ENCODE measurements at regions not wholly inside any gene's neighbourhood (a gene's known extent, or its start where the extent isn't known, plus 50 kb on each side); places are given as distances from the start of the nearest gene placed in this dataset.

DNA sequence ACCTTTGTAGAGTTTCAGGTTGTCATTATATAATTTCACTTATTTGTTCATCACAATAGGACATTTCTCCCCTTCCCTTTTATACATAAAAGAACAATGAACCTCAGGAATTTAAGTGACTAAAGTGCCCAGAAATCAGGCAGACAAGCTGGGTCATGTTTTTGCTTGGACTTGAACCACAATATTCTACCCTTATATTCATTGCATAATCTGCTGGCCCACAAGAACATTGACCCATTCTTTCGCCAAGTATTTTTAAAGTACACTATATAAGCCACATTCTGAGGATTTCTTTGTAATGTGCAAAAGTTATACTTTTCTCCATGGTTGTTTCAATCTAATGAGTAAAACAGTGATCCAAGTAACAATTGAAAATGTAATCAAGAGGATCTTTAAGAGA, 637.5 kb upstream of the SLIT2 start:
- DNase-seq (ENCODE audit: low read depth) = no peak
- no peak overlapping the region for H3K4me3 ChIP-seq (ENCODE audit: low read depth, low read length)
- TF ChIP-seq, protein P1, sequence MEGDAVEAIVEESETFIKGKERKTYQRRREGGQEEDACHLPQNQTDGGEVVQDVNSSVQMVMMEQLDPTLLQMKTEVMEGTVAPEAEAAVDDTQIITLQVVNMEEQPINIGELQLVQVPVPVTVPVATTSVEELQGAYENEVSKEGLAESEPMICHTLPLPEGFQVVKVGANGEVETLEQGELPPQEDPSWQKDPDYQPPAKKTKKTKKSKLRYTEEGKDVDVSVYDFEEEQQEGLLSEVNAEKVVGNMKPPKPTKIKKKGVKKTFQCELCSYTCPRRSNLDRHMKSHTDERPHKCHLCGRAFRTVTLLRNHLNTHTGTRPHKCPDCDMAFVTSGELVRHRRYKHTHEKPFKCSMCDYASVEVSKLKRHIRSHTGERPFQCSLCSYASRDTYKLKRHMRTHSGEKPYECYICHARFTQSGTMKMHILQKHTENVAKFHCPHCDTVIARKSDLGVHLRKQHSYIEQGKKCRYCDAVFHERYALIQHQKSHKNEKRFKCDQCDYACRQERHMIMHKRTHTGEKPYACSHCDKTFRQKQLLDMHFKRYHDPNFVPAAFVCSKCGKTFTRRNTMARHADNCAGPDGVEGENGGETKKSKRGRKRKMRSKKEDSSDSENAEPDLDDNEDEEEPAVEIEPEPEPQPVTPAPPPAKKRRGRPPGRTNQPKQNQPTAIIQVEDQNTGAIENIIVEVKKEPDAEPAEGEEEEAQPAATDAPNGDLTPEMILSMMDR (IDR thresholded peaks at IDR 0.05; ENCODE audit: low read depth, low read length, missing control alignments) = no peak

DNA sequence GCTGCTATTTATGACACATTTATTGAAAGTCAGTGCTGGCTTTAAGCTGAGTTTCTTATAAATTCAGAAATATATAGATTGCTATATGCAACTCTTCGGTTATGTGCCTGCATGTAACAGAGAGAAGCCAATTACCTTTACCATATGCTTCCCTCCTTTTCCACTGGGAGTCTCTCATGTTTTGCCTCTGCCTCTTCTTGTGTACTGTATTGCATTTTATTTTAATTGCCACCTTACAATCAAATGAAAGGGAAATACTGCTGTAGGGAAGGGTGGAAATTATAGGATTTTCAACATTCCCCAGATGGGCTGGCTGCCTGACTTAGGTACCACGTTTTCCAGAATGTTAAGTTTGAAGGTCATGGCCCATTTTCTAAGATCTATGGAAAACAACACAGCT, 655.4 kb upstream of the SLIT2 start:
- DNase-seq (ENCODE audit: low read depth) = no peak
- H3K4me3 ChIP-seq (ENCODE audit: low read depth, low read length) = no peak overlapping the region
- TF ChIP-seq, protein P1 (IDR thresholded peaks at IDR 0.05; ENCODE audit: low read depth, low read length, missing control alignments) = no peak

DNA sequence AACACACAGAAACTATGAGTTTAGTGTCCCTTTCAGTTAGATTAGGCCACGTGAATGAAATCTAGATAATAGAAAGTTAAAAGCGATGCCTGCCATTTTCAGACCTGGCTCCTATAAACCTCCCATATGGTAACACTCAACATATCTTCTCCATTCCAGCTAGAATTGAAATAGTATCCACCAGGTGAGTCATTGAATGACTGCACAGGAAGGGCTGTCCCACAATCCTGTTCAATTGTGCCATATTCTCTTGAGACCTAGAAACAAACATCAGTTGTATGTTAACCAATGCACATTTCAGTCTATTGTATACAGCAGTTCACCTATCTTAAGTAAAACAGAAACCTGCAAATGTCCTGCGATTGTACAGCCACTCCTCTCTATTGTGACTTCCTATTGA, 659.3 kb upstream of the SLIT2 start:
- TF ChIP-seq, protein P1 (IDR thresholded peaks at IDR 0.05; ENCODE audit: low read depth, low read length, missing control alignments) = no peak
- no peak overlapping the region for H3K4me3 ChIP-seq (ENCODE audit: low read depth, low read length)
- no peak for DNase-seq (ENCODE audit: low read depth)

DNA sequence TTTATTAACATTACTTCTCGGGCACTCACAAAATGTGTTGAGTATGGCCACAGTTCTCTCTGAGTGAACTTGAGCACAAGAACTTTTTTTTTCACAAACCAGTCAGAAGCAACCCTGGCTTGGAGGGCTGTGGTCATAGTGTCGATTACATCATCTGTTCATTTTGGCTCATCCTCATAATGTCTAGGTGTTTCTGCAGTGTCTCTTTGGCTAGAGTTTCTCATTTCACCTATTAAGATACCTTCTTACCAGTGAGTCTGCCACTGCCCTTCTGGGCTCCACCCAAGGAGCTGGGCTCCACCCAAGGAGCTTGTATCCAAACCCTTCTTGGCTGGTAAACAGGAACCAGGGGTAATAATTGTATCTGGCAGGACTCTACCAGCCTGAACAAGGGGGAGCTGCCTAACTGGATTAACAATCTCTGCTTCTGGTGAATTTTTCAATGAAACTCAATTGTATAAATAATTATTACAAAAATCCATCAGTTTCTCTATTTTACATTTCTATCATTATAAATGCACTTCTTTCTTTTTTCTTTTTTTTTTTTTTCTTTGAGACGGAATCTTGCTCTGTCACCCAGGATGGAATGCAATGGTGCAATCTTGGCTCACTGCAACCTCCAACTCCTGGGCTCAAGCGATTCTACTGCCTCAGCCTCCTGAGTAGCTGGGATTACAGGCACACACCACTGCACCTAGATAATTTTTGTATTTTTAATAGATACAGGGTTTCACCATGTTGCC, 667.7 kb upstream of the SLIT2 start:
- no peak for DNase-seq (ENCODE audit: low read depth)
- TF ChIP-seq, protein P1 (IDR thresholded peaks at IDR 0.05; ENCODE audit: low read depth, low read length, missing control alignments) = no peak
- H3K4me3 ChIP-seq (ENCODE audit: low read depth, low read length) = no peak overlapping the region

DNA sequence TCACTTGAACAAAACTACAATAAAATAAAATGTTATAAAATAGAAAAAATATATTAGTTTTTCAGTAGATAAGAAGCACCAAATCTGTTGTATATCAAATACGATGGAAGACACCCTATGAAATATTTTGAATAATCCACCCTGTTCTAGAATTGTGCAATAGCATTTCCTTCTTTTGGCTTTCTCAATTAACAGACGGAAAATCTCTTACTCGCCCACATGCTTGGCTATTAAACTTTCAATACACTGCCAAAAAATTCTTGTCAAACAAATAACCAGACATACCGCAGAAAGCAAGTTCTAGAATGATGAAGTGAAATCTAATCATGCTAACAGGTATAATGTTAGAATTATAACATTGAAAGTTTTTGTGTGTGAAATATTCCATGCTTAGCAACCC, 671.6 kb upstream of the SLIT2 start:
- TF ChIP-seq, protein P1 (IDR thresholded peaks at IDR 0.05; ENCODE audit: low read depth, low read length, missing control alignments) = no peak
- no peak overlapping the region for H3K4me3 ChIP-seq (ENCODE audit: low read depth, low read length)
- no peak for DNase-seq (ENCODE audit: low read depth)

DNA sequence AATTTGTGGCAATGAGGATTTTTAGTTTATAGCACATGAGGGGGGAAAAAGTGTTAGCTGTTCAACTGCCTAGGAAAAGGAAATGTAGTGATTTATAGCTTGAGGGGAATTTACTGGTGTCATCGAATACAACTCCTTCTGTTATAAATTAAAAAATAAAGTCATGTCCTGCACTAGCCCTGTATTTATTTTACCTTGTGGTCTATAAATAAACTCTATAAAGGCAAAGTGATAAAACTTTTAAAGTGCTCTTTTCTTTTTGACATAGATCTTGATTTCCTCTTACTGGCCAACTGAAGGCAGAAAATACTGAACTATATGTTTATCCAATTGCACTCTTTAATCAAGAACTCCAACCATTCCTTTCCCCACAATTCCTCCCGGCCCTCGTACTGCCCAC, 672.1 kb upstream of the SLIT2 start:
- no peak for DNase-seq (ENCODE audit: low read depth)
- TF ChIP-seq, protein P1 (IDR thresholded peaks at IDR 0.05; ENCODE audit: low read depth, low read length, missing control alignments) = no peak

DNA sequence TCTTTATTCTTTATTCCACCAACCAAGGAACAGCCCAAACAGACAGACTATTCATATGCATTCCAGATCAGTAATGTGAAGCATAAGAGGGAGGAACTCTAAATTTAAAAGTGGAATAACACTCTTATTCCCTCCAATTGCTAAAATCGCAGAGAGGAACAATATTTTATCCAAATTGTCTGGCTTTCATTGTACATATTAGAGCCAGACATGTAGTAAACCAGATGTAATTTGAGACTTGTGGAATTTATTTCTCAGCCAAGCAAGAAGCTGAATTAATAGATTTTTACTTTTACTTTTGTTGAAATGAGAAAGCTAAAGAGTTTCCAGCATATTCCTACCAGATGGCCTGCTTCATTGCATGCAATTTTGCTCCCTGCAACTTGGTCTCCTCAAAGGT, 674.6 kb upstream of the SLIT2 start:
- TF ChIP-seq, protein P1 (IDR thresholded peaks at IDR 0.05; ENCODE audit: low read depth, low read length, missing control alignments) = no peak
- H3K4me3 ChIP-seq (ENCODE audit: low read depth, low read length) = no peak overlapping the region
- DNase-seq (ENCODE audit: low read depth) = no peak

More for the DNA sequence above, 672.1 kb upstream of the SLIT2 start:
- no peak overlapping the region for H3K4me3 ChIP-seq (ENCODE audit: low read depth, low read length)

Measured in GM12864 (cell line).